ENCODE measurements at regions not wholly inside any gene's neighbourhood (a gene's known extent, or its start where the extent isn't known, plus 50 kb on each side); places are given as distances from the start of the nearest gene placed in this dataset.

GRCh38 chr3:110133971-110134370 is 796.6 kb upstream of the DPPA4 start:
- TF ChIP-seq POLR2AphosphoS5 (IDR thresholded peaks at IDR 0.05; ENCODE audit: borderline replicate concordance, low read depth, low read length) (no peak), EZH2 (IDR thresholded peaks at IDR 0.05) (no peak)

All from SK-N-MC (cell line).